Muscle of leg (tissue), 3 donors: ENCODE measurements at regions not wholly inside any gene's neighbourhood (a gene's known extent, or its start where the extent isn't known, plus 50 kb on each side); places are given as distances from the start of the nearest gene placed in this dataset.
"Not testable (repeated sequence)": the region's sequence is repeated elsewhere in the genome, so short reads cannot be mapped to it uniquely, and the experiment has no call there.

Experiments
- DNase-seq: peaks from one replicate; pipeline ENCODE4 v3.0.0; 2013
- H3K27ac ChIP-seq: one replicate; pipeline ENCODE4 v1.5.1; 2013; ENCODE audit warnings: mild to moderate bottlenecking, low read length, control low read depth
- H3K27me3 ChIP-seq: one replicate; pipeline ENCODE4 v1.6.1; 2013; ENCODE audit warnings: low read length; ENCODE audit not compliant: control insufficient read depth, insufficient read depth
- H3K36me3 ChIP-seq: one replicate; pipeline ENCODE4 v1.6.1; 2013; ENCODE audit warnings: low read length; ENCODE audit not compliant: control insufficient read depth, insufficient read depth
- H3K4me1 ChIP-seq: one replicate; pipeline ENCODE4 v1.6.1; 2013; ENCODE audit warnings: low read length; ENCODE audit not compliant: control insufficient read depth, insufficient read depth
- H3K4me3 ChIP-seq: one replicate; pipeline ENCODE4 v1.5.1; 2013; ENCODE audit warnings: low read length, control low read depth
- H3K9me3 ChIP-seq: replicated peaks from 2 replicates; pipeline ENCODE4 v1.6.1; 2013; ENCODE audit warnings: low read depth, low read length; ENCODE audit not compliant: control insufficient read depth
- WGBS: methylation state at CpG from one replicate; pipeline ENCODE4 v1.1.5; 2013; ENCODE audit warnings: missing lambda C conversion rate; ENCODE audit not compliant: insufficient coverage; 5-methylcytosine and 5-hydroxymethylcytosine counted together

DNA sequence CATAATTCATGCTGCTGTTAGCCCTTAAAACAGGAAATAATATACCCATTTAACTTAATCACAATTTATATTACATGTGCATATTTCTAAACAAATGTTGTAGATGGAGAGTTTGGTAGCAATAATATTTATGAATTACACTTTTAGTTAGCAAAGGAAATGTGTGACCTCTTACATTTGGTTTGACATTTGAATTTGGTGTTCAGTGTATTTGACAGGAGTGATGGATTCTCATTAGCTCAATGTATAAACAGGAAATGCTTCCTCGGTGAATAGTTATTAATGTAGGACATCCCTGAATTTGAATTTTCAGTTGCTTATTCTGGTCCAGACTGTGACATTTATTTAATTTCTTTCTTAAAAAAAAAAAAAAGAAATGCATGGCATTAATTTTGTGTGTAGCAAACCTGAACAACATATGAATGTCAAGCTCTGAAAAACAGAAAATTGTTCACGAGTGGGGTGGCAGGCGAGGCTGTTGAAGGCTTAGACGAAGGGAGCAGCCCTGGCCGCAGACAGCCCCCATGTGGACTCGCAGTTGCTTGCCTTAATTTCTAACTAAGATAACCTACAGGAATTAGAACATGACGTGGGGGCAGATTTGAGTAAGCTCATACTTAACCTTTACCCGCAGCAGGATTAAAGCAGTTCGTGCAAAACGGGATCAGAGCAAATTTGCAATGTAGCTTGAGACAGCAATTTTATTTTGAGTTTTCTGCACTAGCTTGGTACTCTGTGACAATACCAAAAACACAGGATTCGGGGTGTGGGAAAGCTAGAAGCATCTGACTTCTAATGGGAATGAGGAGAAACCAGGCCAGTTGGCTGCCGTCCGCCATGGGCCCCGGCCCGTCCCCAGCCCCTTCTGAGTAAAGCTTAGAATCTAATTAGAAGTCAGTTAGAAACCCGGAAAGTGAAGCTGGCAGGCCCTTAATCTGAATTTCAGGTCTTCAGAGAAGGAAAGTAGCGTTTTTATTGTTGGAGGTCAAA lies 134.3 kb downstream of the MACROH2A1 start:
- Histone ChIP-seq H3K36me3 (no peaks in the 10 kb centered on the region), H3K9me3 (no peaks in the 10 kb centered on the region), H3K4me3 (no peak overlapping the region), H3K4me1 (peaks cover 6% of the 10 kb centered on the region), H3K27ac (no peak overlapping the region), H3K27me3 (no peaks in the 10 kb centered on the region)
- 81% methylated on average over 6 of the region's 17 CpGs for WGBS
- no peak for DNase-seq

- H3K27me3 ChIP-seq, result no peaks in the 10 kb centered on the region
- 69% methylated on average over 9 of the region's 17 CpGs for WGBS
- no peak for DNase-seq
- no peak overlapping the region for H3K27ac ChIP-seq
- H3K4me3 ChIP-seq, result no peak overlapping the region
- peaks cover 2% of the 10 kb centered on the region for H3K4me1 ChIP-seq
- H3K36me3 ChIP-seq, result no peaks in the 10 kb centered on the region
- peaks cover 2% of the 10 kb centered on the region for H3K9me3 ChIP-seq
Observed at GRCh38 chr5:135263022-135263668, 135.9 kb downstream of the MACROH2A1 start.

GRCh38 chr5:135262364-135262763 lies 136.7 kb downstream of the MACROH2A1 start:
- Histone ChIP-seq H3K4me1 (peaks cover 2% of the 10 kb centered on the region), H3K4me3 (no peak overlapping the region), H3K27me3 (no peaks in the 10 kb centered on the region), H3K27ac (no peak overlapping the region), H3K9me3 (peaks cover 2% of the 10 kb centered on the region), H3K36me3 (no peaks in the 10 kb centered on the region)
- DNase-seq, result no peak
- WGBS, result no CpG with 5 or more reads among the region's 5 CpGs

DNA sequence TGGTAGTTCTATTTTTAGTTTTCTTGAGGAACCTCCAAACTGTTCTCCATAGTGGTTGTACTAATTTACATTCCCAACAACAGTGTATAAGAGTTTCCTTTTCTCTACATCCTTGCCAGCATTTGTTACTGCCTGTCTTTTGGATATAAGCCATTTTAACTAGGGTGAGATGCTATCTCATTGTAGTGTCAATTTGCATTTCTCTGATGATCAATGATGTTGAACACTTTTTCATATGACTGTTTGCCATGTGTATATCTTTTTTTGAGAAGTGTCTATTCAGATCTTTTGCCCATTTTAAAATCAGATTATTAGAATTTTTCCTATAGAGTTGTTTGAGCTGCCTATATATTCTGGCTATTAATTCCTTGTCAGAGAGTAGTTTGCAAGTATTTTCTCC lies 138.9 kb downstream of the MACROH2A1 start:
- H3K4me3 ChIP-seq, DNase-seq, H3K4me1 ChIP-seq, H3K27ac ChIP-seq, H3K27me3 ChIP-seq, H3K9me3 ChIP-seq, H3K36me3 ChIP-seq: not testable (repeated sequence)

GRCh38 chr5:135255461-135256178 lies 143.4 kb downstream of the MACROH2A1 start:
- H3K4me1 ChIP-seq, result peaks cover 6% of the 10 kb centered on the region
- no peaks in the 10 kb centered on the region for H3K36me3 ChIP-seq
- peaks cover 2% of the 10 kb centered on the region for H3K9me3 ChIP-seq
- no peak for DNase-seq
- no peak overlapping the region for H3K27ac ChIP-seq
- WGBS, result 83% methylated on average over 4 of the region's 4 CpGs
- no peaks in the 10 kb centered on the region for H3K27me3 ChIP-seq
- H3K4me3 ChIP-seq, result no peak overlapping the region

DNA sequence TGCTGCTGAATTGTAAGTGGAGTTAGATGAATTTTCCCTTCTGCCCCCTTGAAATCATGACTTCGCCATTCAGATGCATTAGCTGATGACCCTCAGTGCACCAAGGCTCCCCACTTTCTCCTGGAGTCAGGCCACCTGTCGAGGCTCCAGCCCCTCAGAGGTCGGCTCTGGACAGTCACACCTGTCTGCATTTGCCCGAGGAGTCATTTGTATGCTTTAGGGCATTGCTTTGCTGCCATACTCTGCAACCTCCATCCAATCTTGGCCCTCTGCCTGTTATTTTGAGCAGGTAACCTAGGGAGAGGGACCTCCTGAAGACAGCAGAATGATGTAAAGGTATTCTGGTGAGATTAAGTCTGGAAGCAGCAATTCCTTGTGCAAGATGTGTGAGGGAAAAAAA lies 144.8 kb downstream of the MACROH2A1 start:
- Histone ChIP-seq H3K36me3 (no peaks in the 10 kb centered on the region), H3K27ac (no peak overlapping the region), H3K4me3 (no peak overlapping the region), H3K9me3 (peaks cover 2% of the 10 kb centered on the region), H3K27me3 (no peaks in the 10 kb centered on the region), H3K4me1 (peaks cover 6% of the 10 kb centered on the region)
- no CpG with 5 or more reads among the region's 4 CpGs for whole genome bisulfite sequencing
- no peak for DNase-seq

DNA sequence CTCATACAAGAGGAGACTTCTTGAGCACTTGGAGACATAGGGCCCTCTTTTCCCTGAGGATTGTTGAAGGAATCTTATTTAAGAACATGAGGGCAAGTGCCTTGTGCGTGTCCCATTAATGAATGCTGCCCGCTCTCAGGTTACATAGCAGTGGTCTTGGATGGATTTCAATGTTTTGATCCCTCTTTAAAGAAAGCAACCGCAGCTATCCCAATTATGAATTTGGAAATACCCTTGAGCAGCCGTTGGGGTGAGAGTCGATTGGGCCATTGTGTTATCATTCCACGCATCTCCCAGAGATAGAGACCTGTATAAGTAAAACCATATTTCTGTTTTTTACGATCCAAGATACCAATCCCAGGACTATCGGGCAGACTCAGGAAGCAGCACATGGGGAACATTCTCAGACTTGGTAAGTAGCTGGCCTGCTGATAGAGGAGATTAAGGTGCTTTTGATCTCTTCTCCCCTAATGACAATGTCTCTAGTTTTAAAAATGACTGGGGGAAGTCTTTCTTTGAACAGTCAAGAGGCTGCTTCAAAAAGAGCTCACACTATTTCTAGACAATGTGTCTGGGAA lies 145.3 kb downstream of the MACROH2A1 start:
- H3K27me3 ChIP-seq, result no peaks in the 10 kb centered on the region
- H3K4me1 ChIP-seq, result peaks cover 6% of the 10 kb centered on the region
- no peak overlapping the region for H3K27ac ChIP-seq
- WGBS, result 40% methylated on average over 1 of the region's 8 CpGs
- H3K9me3 ChIP-seq, result no peaks in the 10 kb centered on the region
- no peak overlapping the region for H3K4me3 ChIP-seq
- H3K36me3 ChIP-seq, result no peaks in the 10 kb centered on the region
- no peak for DNase-seq

DNA sequence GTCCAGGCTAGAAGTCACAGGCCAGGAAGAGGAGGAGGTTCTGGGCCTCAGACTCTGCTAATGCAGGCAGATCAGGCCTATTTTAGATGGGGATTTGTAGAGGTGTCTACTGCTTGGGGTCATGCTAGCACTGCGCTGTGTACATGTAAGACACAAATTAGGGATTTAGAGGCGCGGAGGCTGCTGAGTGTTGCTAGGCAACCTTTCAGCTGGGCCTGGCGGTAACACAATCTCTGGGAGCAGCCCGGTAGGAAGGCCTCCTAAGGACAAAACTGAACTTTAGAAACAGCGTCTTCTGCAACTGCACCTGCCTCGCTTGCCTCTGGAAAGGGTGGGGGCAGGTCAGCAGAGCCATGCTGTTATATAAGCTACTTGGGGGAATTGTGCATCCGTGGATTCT lies 147.9 kb downstream of the MACROH2A1 start:
- H3K27me3 ChIP-seq, result peaks cover 9% of the 10 kb centered on the region
- DNase-seq, result no peak
- 61% methylated on average over 6 of the region's 8 CpGs for WGBS

GRCh38 chr5:135250671-135251070 lies 148.4 kb downstream of the MACROH2A1 start:
- H3K9me3 ChIP-seq, result no peaks in the 10 kb centered on the region
- peaks cover 12% of the 10 kb centered on the region for H3K27me3 ChIP-seq
- DNase-seq, result no peak
- H3K4me1 ChIP-seq, result peaks cover 6% of the 10 kb centered on the region
- no peaks in the 10 kb centered on the region for H3K36me3 ChIP-seq
- WGBS, result 80% methylated on average over 1 of the region's 4 CpGs
- no peak overlapping the region for H3K4me3 ChIP-seq
- H3K27ac ChIP-seq, result no peak overlapping the region

More for the DNA sequence above, 147.9 kb downstream of the MACROH2A1 start:
- Histone ChIP-seq H3K4me3 (no peak overlapping the region), H3K27ac (no peak overlapping the region), H3K4me1 (peaks cover 6% of the 10 kb centered on the region), H3K36me3 (no peaks in the 10 kb centered on the region), H3K9me3 (no peaks in the 10 kb centered on the region)

- Histone ChIP-seq H3K4me3 (no peak overlapping the region), H3K9me3 (no peaks in the 10 kb centered on the region), H3K4me1 (peaks cover 12% of the 10 kb centered on the region), H3K36me3 (no peaks in the 10 kb centered on the region), H3K27me3 (peaks cover 12% of the 10 kb centered on the region), H3K27ac (no peak overlapping the region)
- WGBS, result 100% methylated on average over 3 of the region's 5 CpGs
- DNase-seq, result no peak
Observed at GRCh38 chr5:135249658-135250057, 149.4 kb downstream of the MACROH2A1 start.
